SK-N-SH (cell line): ENCODE measurements at regions not wholly inside any gene's neighbourhood (a gene's known extent, or its start where the extent isn't known, plus 50 kb on each side); places are given as distances from the start of the nearest gene placed in this dataset.

Experiments used
- CTCF ChIP-seq: fragments of 200-600 bp; sonication (generic); IDR thresholded peaks from 2 replicates; pipeline ENCODE4 v1.6.1; 2017; ENCODE audit warnings: antibody characterized with exemption, mild to moderate bottlenecking, moderate library complexity
- ELF1 ChIP-seq: IDR thresholded peaks from 2 replicates; pipeline ENCODE4 v1.4.0; 2012
- MXI1 ChIP-seq: IDR thresholded peaks from 2 replicates; pipeline ENCODE4 v1.6.1; 2012; ENCODE audit warnings: mild to moderate bottlenecking, low read depth, low read length, improper control_type of control experiment
- POLR2AphosphoS5 ChIP-seq: IDR thresholded peaks from 2 replicates; pipeline ENCODE4 v1.6.1; 2012; ENCODE audit warnings: low read depth, low read length
- RCOR1 ChIP-seq: fragments of 150-350 bp; IDR thresholded peaks from 2 replicates; pipeline ENCODE4 v1.6.1; 2017; ENCODE audit warnings: antibody characterized with exemption, low read length
- REST ChIP-seq: IDR thresholded peaks from 2 replicates; pipeline ENCODE4 v1.6.1; 2012; ENCODE audit warnings: mild to moderate bottlenecking, low read depth, low read length, moderate library complexity
- RXRA ChIP-seq: IDR thresholded peaks from 2 replicates; pipeline ENCODE4 v1.4.0; 2012; ENCODE audit warnings: low read depth, mild to moderate bottlenecking, borderline replicate concordance
- SIN3A ChIP-seq: IDR thresholded peaks from 2 replicates; pipeline ENCODE4 v1.6.1; 2012; ENCODE audit warnings: low read depth, mild to moderate bottlenecking, low read length, moderate library complexity, borderline replicate concordance
- SMC3 ChIP-seq: IDR thresholded peaks from 2 replicates; pipeline ENCODE4 v1.6.1; 2012; ENCODE audit warnings: low read depth, low read length, improper control_type of control experiment
- TAF1 ChIP-seq: IDR thresholded peaks from 2 replicates; pipeline ENCODE4 v1.6.1; 2012; ENCODE audit warnings: low read depth, mild to moderate bottlenecking, low read length, moderate library complexity, borderline replicate concordance
- USF2 ChIP-seq: fragments of 150-350 bp; IDR thresholded peaks from 2 replicates; pipeline ENCODE4 v1.6.1; 2017; ENCODE audit warnings: antibody characterized with exemption, low read length, low read depth, borderline replicate concordance
- TF ChIP-seq, protein P1 (sequence below): IDR thresholded peaks from 2 replicates; pipeline ENCODE4 v1.4.0; 2012; ENCODE audit warnings: low read depth, borderline replicate concordance
- TF ChIP-seq, protein P2 (sequence below): IDR thresholded peaks from 2 replicates; pipeline ENCODE4 v1.4.0; 2012; ENCODE audit warnings: low read depth

DNA sequence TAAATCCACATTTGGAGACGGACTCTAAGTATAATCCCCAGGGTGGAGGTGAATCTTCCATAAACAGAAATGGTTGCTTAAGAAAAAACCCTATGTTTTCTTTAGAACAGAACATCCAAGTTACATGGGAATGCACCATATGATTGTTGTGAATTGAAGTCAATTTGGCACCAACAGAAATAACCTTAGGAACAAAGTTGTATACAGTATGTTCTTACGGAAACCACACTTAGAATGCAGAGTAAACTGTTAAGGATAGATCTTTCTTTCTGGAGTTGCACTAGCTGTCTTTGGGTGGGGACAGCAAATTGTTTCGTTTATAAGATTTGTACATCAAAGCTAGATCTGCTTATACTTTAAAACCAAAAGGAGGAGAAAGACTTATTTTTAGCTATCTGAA, 316.4 kb downstream of the PTEN start:
- TF ChIP-seq CTCF (no peak), RXRA (no peak), TAF1 (no peak), POLR2AphosphoS5 (no peak), ELF1 (no peak), RCOR1 (no peak), SIN3A (no peak), REST (no peak), SMC3 (no peak), MXI1 (no peak), USF2 (no peak)
- TF ChIP-seq, protein P1, sequence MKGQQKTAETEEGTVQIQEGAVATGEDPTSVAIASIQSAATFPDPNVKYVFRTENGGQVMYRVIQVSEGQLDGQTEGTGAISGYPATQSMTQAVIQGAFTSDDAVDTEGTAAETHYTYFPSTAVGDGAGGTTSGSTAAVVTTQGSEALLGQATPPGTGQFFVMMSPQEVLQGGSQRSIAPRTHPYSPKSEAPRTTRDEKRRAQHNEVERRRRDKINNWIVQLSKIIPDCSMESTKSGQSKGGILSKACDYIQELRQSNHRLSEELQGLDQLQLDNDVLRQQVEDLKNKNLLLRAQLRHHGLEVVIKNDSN, result no peak
- TF ChIP-seq, protein P2, sequence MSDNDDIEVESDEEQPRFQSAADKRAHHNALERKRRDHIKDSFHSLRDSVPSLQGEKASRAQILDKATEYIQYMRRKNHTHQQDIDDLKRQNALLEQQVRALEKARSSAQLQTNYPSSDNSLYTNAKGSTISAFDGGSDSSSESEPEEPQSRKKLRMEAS, result no peak
